Endothelial cell of umbilical vein (primary cell): ENCODE measurements at regions not wholly inside any gene's neighbourhood (a gene's known extent, or its start where the extent isn't known, plus 50 kb on each side); places are given as distances from the start of the nearest gene placed in this dataset.

Source experiments
- BruUV-seq: library from RNA; stranded (reverse); fragments of 400-500 nt; replicated peaks from 2 replicates; lab custom pipeline; 2021; lab: Mats Ljungman, UMichigan
- CTCF ChIA-PET: fragments of 300-600, 350-600 bp; sonication (Branson Sonifier 250); formaldehyde crosslinking; loops from one replicate; lab custom pipeline; 2021; ENCODE audit warnings: antibody characterized with exemption, inconsistent platforms; lab: Charles Lee
- POLR2A ChIA-PET: fragments of 300-600, 350-600 bp; sonication (Branson Sonifier 250); formaldehyde crosslinking; loops from one replicate; lab custom pipeline; 2021; ENCODE audit warnings: antibody characterized with exemption, inconsistent platforms; lab: Charles Lee
- DNase-seq: peaks from one replicate; pipeline ENCODE4 v3.0.0-alpha.2; 2011; ENCODE audit warnings: low read depth, low spot score
- FAIRE-seq: peaks from 2 replicates; lab custom pipeline; 2011; peaks lifted over from hg19 to GRCh38; lab: Jason Lieb, UNC
- H2AFZ ChIP-seq: 2 replicates; pipeline ENCODE4 v1.6.0; 2012; ENCODE audit warnings: low read depth, low read length, control low read depth, inconsistent platforms
- H3K27ac ChIP-seq: 2 replicates; pipeline ENCODE4 v1.5.1; 2011; ENCODE audit warnings: low read depth, mild to moderate bottlenecking, control low read depth, low read length, moderate library complexity; ENCODE audit not compliant: insufficient read depth
- H3K27me3 ChIP-seq, 2 experiments: 2 replicates each; pipeline versions ENCODE4 v1.6.0 to v1.6.1; 2011; ENCODE audit warnings: low read length in 2 of 2, mixed read lengths in 1 of 2; ENCODE audit not compliant: control insufficient read depth in 2 of 2, insufficient read depth in 2 of 2
- H3K36me3 ChIP-seq, 2 experiments: 2 replicates in 1 of 2; 3 replicates in 1 of 2; pipeline ENCODE4 v1.5.1; 2011; ENCODE audit warnings: low read length in 2 of 2, mild to moderate bottlenecking in 1 of 2, moderate library complexity in 1 of 2; ENCODE audit not compliant: control insufficient read depth in 2 of 2, insufficient read depth in 2 of 2; ENCODE audit errors: extremely low read depth in 1 of 2
- H3K4me1 ChIP-seq: 3 replicates; pipeline ENCODE4 v1.5.1; 2011; ENCODE audit warnings: mild to moderate bottlenecking, low read length; ENCODE audit not compliant: control insufficient read depth, insufficient read depth; ENCODE audit errors: extremely low read depth
- H3K4me2 ChIP-seq: 2 replicates; pipeline ENCODE4 v1.6.1; 2011; ENCODE audit warnings: low read length, control low read depth, mixed read lengths; ENCODE audit not compliant: insufficient read depth
- H3K4me3 ChIP-seq, 3 experiments: fragments of 200-600 bp in 1 of 3; sonication (generic), shearing (Covaris generic) in 1 of 3; replicated peaks in 1 of 3; 2 replicates each; pipeline ENCODE4 v1.5.1; 2011 to 2016; ENCODE audit warnings: control low read depth in 3 of 3, low read length in 3 of 3, mild to moderate bottlenecking in 2 of 3, inconsistent platforms in 1 of 3, low read depth in 1 of 3, moderate library complexity in 1 of 3; ENCODE audit not compliant: insufficient read depth in 1 of 3
- H3K79me2 ChIP-seq: 2 replicates; pipeline ENCODE4 v1.6.0; 2012; ENCODE audit warnings: low read length, inconsistent platforms; ENCODE audit not compliant: control insufficient read depth, insufficient read depth
- H3K9ac ChIP-seq: replicated peaks from 2 replicates; pipeline ENCODE3; 2011; ENCODE audit warnings: low read length, control low read depth; ENCODE audit not compliant: insufficient read depth; ENCODE audit errors: extremely low read depth
- H3K9me1 ChIP-seq: replicated peaks from 3 replicates; pipeline ENCODE4 v1.6.0; 2011; ENCODE audit warnings: mild to moderate bottlenecking, low read length; ENCODE audit not compliant: control insufficient read depth, insufficient read depth; ENCODE audit errors: extremely low read depth
- H3K9me3 ChIP-seq: replicated peaks from 2 replicates; pipeline ENCODE4 v1.5.1; 2012; ENCODE audit warnings: low read length, inconsistent platforms; ENCODE audit not compliant: control insufficient read depth, insufficient read depth
- H4K20me1 ChIP-seq: replicated peaks from 2 replicates; pipeline ENCODE3; 2011; ENCODE audit warnings: mild to moderate bottlenecking, low read length; ENCODE audit not compliant: control insufficient read depth, insufficient read depth; ENCODE audit errors: extremely low read depth
- CTCF ChIP-seq, 2 donors: IDR thresholded peaks; 1 replicate in 1 of 2; 2 replicates in 1 of 2; pipeline ENCODE4 v1.5.1; 2011; ENCODE audit warnings: low read length in 2 of 2, mild to moderate bottlenecking in 2 of 2, moderate library complexity in 2 of 2, control low read depth in 1 of 2, inconsistent platforms in 1 of 2, low read depth in 1 of 2; ENCODE audit not compliant: insufficient read depth in 1 of 2; ENCODE audit errors: extremely low read depth in 1 of 2
- EZH2 ChIP-seq: IDR thresholded peaks from 2 replicates; pipeline ENCODE4 v1.6.1; 2012; ENCODE audit warnings: borderline replicate concordance, low read depth, mild to moderate bottlenecking, moderate library complexity, low read length, inconsistent platforms; ENCODE audit not compliant: severe bottlenecking
- FOS ChIP-seq: IDR thresholded peaks from 2 replicates; pipeline ENCODE4 v1.6.1; 2011; ENCODE audit warnings: mild to moderate bottlenecking, low read length, moderate library complexity, borderline replicate concordance; ENCODE audit not compliant: insufficient read depth
- GATA2 ChIP-seq: IDR thresholded peaks from 2 replicates; pipeline ENCODE4 v1.7.0; 2011; ENCODE audit warnings: low read depth, mild to moderate bottlenecking, moderate library complexity, mixed read lengths, low read length; ENCODE audit not compliant: insufficient read length, insufficient read depth
- JUN ChIP-seq: IDR thresholded peaks from 2 replicates; pipeline ENCODE4 v1.6.1; 2011; ENCODE audit warnings: borderline replicate concordance, low read depth; ENCODE audit not compliant: insufficient read length, insufficient read depth
- MAX ChIP-seq: IDR thresholded peaks from 2 replicates; pipeline ENCODE4 v1.6.1; 2011; ENCODE audit not compliant: insufficient read depth, insufficient read length
- MYC ChIP-seq: IDR thresholded peaks from one replicate; pipeline ENCODE4 v1.6.1; 2011; ENCODE audit warnings: mild to moderate bottlenecking, low read depth, low read length
- POLR2A ChIP-seq: IDR thresholded peaks from 2 replicates; pipeline ENCODE4 v1.6.1; 2012; ENCODE audit warnings: low read depth, mild to moderate bottlenecking, control low read depth, low read length
- POLR2AphosphoS5 ChIP-seq: IDR thresholded peaks from 2 replicates; pipeline ENCODE4 v1.6.1; 2012; ENCODE audit warnings: low read depth, mild to moderate bottlenecking, control low read depth, low read length, moderate library complexity; ENCODE audit not compliant: insufficient read depth
- dilution Hi-C: fragments of 300-500 bp; cut with MboI; formaldehyde crosslinking; loops from one replicate; pipeline ENCODE4 v1.15.0; 2019; ENCODE audit warnings: low sequenced_read_pairs; ENCODE audit not compliant: extremely low pct_ligation_motif_present
- intact Hi-C: fragments of 100-400 bp; cut with micrococcal nuclease; formaldehyde crosslinking; loops from one replicate; pipeline ENCODE4 v1.10.0; 2022

- Histone ChIP-seq H4K20me1 (no peaks in the 10 kb centered on the region), H3K9me3 (no peaks in the 10 kb centered on the region), H3K4me2 (no peak overlapping the region), H3K79me2 (no peaks in the 10 kb centered on the region), H3K27me3 (no peaks in the 10 kb centered on the region), H3K27ac (no peak overlapping the region), H3K36me3 (no peaks in the 10 kb centered on the region), H3K4me3 (no peak overlapping the region), H2AFZ (no peak overlapping the region), H3K9ac (no peak overlapping the region), H3K4me1 (no peaks in the 10 kb centered on the region), H3K9me1 (no peaks in the 10 kb centered on the region)
- intact Hi-C loops (no loop called here), dilution Hi-C loops (no loop called here)
- ChIA-PET CTCF (no interaction called here), POLR2A (no interaction called here)
- BruUV-seq, result no TSS peak
- no peak for DNase-seq
- no peak for FAIRE-seq
- TF ChIP-seq EZH2 (no peak), JUN (no peak), MAX (no peak), POLR2AphosphoS5 (no peak), MYC (no peak), FOS (no peak), GATA2 (no peak), CTCF (IDR thresholded peaks at IDR 0.05; ENCODE audit: extremely low read depth in 1 of 2, insufficient read depth in 1 of 2, low read depth in 1 of 2, low read length in 2 of 2) (no peak), POLR2A (no peak)
Measured at GRCh38 chr13:105139048-105139379, 1396.4 kb downstream of the EFNB2 start.
